CD4-positive, alpha-beta T cell (primary cell): ENCODE measurements at regions not wholly inside any gene's neighbourhood (a gene's known extent, or its start where the extent isn't known, plus 50 kb on each side); places are given as distances from the start of the nearest gene placed in this dataset.

Experiments
- ATAC-seq: fragments of 200-7000 bp; cut with Tn5 transposase; one replicate; pipeline ENCODE4 v1.10.0; 2022; ENCODE audit warnings: mild to moderate bottlenecking; ENCODE audit not compliant: poor library complexity
- CTCF ChIA-PET: fragments of 350-600 bp; sonication (Branson Sonifier 250); formaldehyde crosslinking; loops from one replicate; lab custom pipeline; 2021; ENCODE audit warnings: antibody characterized with exemption, inconsistent platforms; lab: Charles Lee
- POLR2A ChIA-PET: fragments of 350-600 bp; sonication (Branson Sonifier 250); formaldehyde crosslinking; loops from one replicate; lab custom pipeline; 2021; ENCODE audit warnings: antibody characterized with exemption, inconsistent platforms; lab: Charles Lee
- DNase-seq, 14 experiments: peaks; one replicate each; pipeline ENCODE4 v3.0.0-alpha.2; 2013 to 2020; ENCODE audit warnings: mixed read lengths in 2 of 14
- H3K27ac ChIP-seq, 2 donors: one replicate each; pipeline versions ENCODE4 v1.5.1 to v1.7.0; 2013; ENCODE audit warnings: low read length in 2 of 2, low read depth in 1 of 2, mild to moderate bottlenecking in 1 of 2
- H3K27me3 ChIP-seq, 2 experiments: 1 replicate in 1 of 2; 2 replicates in 1 of 2; pipeline versions ENCODE4 v1.6.1 to v1.7.0; 2013; ENCODE audit warnings: low read length in 2 of 2, control low read depth in 1 of 2, mild to moderate bottlenecking in 1 of 2, moderate library complexity in 1 of 2; ENCODE audit not compliant: insufficient read depth in 2 of 2, control insufficient read depth in 1 of 2
- H3K36me3 ChIP-seq: one replicate; pipeline ENCODE4 v1.6.1; 2013; ENCODE audit warnings: low read length, control low read depth; ENCODE audit not compliant: insufficient read depth
- H3K4me1 ChIP-seq: one replicate; pipeline ENCODE4 v1.6.1; 2013; ENCODE audit warnings: low read length, control low read depth; ENCODE audit not compliant: insufficient read depth
- H3K4me3 ChIP-seq: one replicate; pipeline ENCODE4 v1.5.1; 2013; ENCODE audit warnings: mild to moderate bottlenecking, low read length, moderate library complexity
- H3K9me3 ChIP-seq, 2 experiments: 1 replicate in 1 of 2; 2 replicates in 1 of 2; pipeline versions ENCODE4 v1.6.1 to v1.7.0; 2013; ENCODE audit warnings: low read length in 2 of 2, mild to moderate bottlenecking in 2 of 2, control low read depth in 1 of 2, moderate library complexity in 1 of 2; ENCODE audit not compliant: control insufficient read depth in 1 of 2, insufficient read depth in 1 of 2
- H3K27ac Mint-ChIP-seq: one replicate; pipeline ENCODE4 v1.8.0; 2020; ENCODE audit warnings: mixed read lengths
- H3K27me3 Mint-ChIP-seq: one replicate; pipeline ENCODE4 v1.8.0; 2021; ENCODE audit warnings: mixed read lengths
- H3K36me3 Mint-ChIP-seq: one replicate; pipeline ENCODE4 v1.8.0; 2021; ENCODE audit warnings: low read depth, mixed read lengths
- H3K4me1 Mint-ChIP-seq: one replicate; pipeline ENCODE4 v1.8.0; 2021; ENCODE audit warnings: low read depth, mixed read lengths
- H3K4me3 Mint-ChIP-seq: one replicate; pipeline ENCODE4 v1.8.0; 2020; ENCODE audit warnings: mild to moderate bottlenecking, mixed read lengths
- H3K9me3 Mint-ChIP-seq: one replicate; pipeline ENCODE4 v1.8.0; 2020; ENCODE audit warnings: mixed read lengths
- intact Hi-C, 2 experiments: fragments of 100-400 bp; cut with DNase I in 1 of 2; cut with micrococcal nuclease in 1 of 2; formaldehyde crosslinking; loops; one replicate each; pipeline versions ENCODE4 v1.15.1 to v1.9.0; 2023 to 2025; cut with DNase I, micrococcal nuclease
- TF ChIP-seq, protein P1 (sequence below): fragments of 200-600 bp; IDR thresholded peaks from one replicate; pipeline ENCODE4 v1.8.0; 2022; ENCODE audit warnings: antibody characterized with exemption, mild to moderate bottlenecking

DNA sequence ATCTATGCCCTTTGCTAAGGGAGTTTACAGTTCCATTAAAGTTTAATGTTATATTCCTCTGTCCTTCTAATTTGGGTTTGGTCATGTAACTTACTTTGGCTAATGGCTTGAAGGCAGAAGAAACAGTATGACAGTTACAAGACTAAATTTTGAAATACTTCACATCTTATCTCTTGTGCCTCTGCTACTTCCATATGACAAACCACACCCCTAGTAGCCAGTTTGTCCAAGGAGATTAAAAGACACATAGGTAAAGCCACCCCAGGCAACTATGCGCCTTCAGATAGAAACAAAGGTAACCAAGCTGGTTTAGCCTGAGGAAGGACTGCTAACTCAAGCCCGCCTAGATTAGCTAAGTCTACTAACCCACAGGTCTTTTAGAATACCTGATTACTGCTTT lies 273.4 kb upstream of the MIR17HG start:
- Mint-ChIP-seq H3K36me3 (no peaks in the 10 kb centered on the region), H3K4me1 (no peaks in the 10 kb centered on the region), H3K9me3 (peaks cover 1% of the 10 kb centered on the region), H3K4me3 (no peak overlapping the region), H3K27ac (no peak overlapping the region), H3K27me3 (no peaks in the 10 kb centered on the region)
- Histone ChIP-seq H3K4me3 (no peak overlapping the region), H3K9me3 (no peaks in the 10 kb centered on the region), H3K36me3 (no peaks in the 10 kb centered on the region), H3K4me1 (no peaks in the 10 kb centered on the region), H3K27ac (no peak overlapping the region), H3K27me3 (no peaks in the 10 kb centered on the region)
- no peak for DNase-seq
- ChIA-PET POLR2A (no interaction called here), CTCF (no interaction called here)
- ATAC-seq, result no peak
- intact Hi-C loops, result no loop called here
- TF ChIP-seq, protein P1, sequence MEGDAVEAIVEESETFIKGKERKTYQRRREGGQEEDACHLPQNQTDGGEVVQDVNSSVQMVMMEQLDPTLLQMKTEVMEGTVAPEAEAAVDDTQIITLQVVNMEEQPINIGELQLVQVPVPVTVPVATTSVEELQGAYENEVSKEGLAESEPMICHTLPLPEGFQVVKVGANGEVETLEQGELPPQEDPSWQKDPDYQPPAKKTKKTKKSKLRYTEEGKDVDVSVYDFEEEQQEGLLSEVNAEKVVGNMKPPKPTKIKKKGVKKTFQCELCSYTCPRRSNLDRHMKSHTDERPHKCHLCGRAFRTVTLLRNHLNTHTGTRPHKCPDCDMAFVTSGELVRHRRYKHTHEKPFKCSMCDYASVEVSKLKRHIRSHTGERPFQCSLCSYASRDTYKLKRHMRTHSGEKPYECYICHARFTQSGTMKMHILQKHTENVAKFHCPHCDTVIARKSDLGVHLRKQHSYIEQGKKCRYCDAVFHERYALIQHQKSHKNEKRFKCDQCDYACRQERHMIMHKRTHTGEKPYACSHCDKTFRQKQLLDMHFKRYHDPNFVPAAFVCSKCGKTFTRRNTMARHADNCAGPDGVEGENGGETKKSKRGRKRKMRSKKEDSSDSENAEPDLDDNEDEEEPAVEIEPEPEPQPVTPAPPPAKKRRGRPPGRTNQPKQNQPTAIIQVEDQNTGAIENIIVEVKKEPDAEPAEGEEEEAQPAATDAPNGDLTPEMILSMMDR, result no peak

DNA sequence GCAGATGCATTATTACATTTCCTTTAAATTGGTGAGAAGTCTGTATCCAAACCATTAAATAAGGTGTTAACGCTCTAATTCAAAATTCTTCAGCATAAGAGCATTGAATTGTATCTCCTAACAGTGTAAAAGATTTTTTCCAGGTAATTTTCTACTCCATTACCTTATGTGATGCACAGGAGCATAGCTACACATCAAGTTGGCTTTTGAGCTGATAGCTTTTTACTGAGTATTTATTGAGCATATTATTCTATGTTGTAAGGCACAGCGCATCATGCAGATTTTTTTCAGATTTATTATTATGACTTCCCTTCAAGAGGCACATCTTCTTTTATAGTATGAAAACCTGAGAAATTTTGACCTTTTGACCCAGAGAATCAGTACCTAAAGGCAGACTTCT lies 270.7 kb upstream of the MIR17HG start:
- ATAC-seq, result no peak
- TF ChIP-seq, protein P1, result no peak
- no peaks in the 10 kb centered on the region for H3K4me1 Mint-ChIP-seq
- H3K27me3 Mint-ChIP-seq, result no peaks in the 10 kb centered on the region
- H3K36me3 ChIP-seq, result no peaks in the 10 kb centered on the region
- intact Hi-C loops, result no loop called here
- no peaks in the 10 kb centered on the region for H3K9me3 ChIP-seq
- H3K36me3 Mint-ChIP-seq, result no peaks in the 10 kb centered on the region
- no peak overlapping the region for H3K4me3 ChIP-seq
- no peak overlapping the region for H3K27ac Mint-ChIP-seq
- no peak for DNase-seq
- no peaks in the 10 kb centered on the region for H3K4me1 ChIP-seq
- H3K4me3 Mint-ChIP-seq, result no peak overlapping the region
- POLR2A ChIA-PET, result no interaction called here
- H3K27ac ChIP-seq, result no peak overlapping the region
- no peaks in the 10 kb centered on the region for H3K27me3 ChIP-seq
- peaks cover 2% of the 10 kb centered on the region for H3K9me3 Mint-ChIP-seq
- CTCF ChIA-PET, result no interaction called here

DNA sequence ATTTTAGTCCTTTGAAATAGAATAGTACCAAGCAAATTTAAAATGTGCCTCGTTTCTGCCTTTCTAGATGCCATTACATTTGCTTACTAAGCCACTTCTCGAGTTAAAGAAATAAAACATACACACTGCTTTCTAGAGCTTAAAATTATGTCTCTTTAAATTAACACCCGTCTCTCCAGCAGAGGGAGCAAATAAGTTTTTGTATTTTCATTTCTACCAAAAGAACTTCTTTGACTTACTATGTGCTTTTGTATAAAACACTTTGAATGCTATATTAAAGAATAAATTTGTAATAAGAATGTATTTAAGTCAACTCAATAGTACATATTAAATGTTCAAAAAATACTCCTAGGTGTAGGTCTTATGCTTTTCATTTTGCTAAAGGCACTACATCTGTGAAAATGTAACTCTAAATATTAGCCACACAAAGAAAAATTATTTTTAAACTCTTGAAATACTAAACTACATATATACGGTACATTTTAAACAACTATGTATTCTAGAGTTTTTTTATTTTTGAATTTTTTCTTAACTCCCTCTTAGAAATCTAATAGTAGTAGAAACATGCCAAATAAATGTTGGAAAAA lies 269.3 kb upstream of the MIR17HG start:
- H3K4me3 Mint-ChIP-seq, result no peak overlapping the region
- no peaks in the 10 kb centered on the region for H3K4me1 Mint-ChIP-seq
- Histone ChIP-seq H3K4me3 (no peak overlapping the region), H3K9me3 (no peaks in the 10 kb centered on the region), H3K36me3 (no peaks in the 10 kb centered on the region), H3K27me3 (no peaks in the 10 kb centered on the region), H3K4me1 (no peaks in the 10 kb centered on the region), H3K27ac (no peak overlapping the region)
- peaks cover 2% of the 10 kb centered on the region for H3K9me3 Mint-ChIP-seq
- CTCF ChIA-PET, result no interaction called here
- no peaks in the 10 kb centered on the region for H3K36me3 Mint-ChIP-seq
- DNase-seq (no peak), ATAC-seq (no peak)
- H3K27me3 Mint-ChIP-seq, result no peaks in the 10 kb centered on the region
- POLR2A ChIA-PET, result no interaction called here
- TF ChIP-seq, protein P1, result no peak
- intact Hi-C loops, result no loop called here
- no peak overlapping the region for H3K27ac Mint-ChIP-seq
